ENCODE measurements at regions not wholly inside any gene's neighbourhood (a gene's known extent, or its start where the extent isn't known, plus 50 kb on each side); places are given as distances from the start of the nearest gene placed in this dataset.

GRCh38 chr12:78795934-78796445, 68.6 kb upstream of the SYT1 start:
- no peak overlapping the region for H2BK5ac ChIP-seq (ENCODE audit: low read depth, low read length, poor library complexity, severe bottlenecking)
- no peaks in the 10 kb centered on the region for H3K4me1 ChIP-seq (ENCODE audit: control insufficient read depth, insufficient read depth, low read depth, low read length)
- H3K23ac ChIP-seq (ENCODE audit: low read length in 2 of 2), result no peak overlapping the region
- no peaks in the 10 kb centered on the region for H3K36me3 ChIP-seq (ENCODE audit: control insufficient read depth in 1 of 2, insufficient read depth in 2 of 2, low read depth in 1 of 2, low read length in 2 of 2)
- H3K79me1 ChIP-seq (replicated peaks; ENCODE audit: low read length, poor library complexity, severe bottlenecking), result no peaks in the 10 kb centered on the region
- H3K9ac ChIP-seq (ENCODE audit: low read length), result no peak overlapping the region
- H3K18ac ChIP-seq (ENCODE audit: low read depth in 1 of 2, low read length in 2 of 2), result no peak overlapping the region
- no peak overlapping the region for H2BK12ac ChIP-seq (ENCODE audit: low read length in 2 of 2)
- no peak overlapping the region for H2BK120ac ChIP-seq (ENCODE audit: low read depth, low read length)
- no peak for DNase-seq
- H3K27me3 ChIP-seq (ENCODE audit: control insufficient read depth in 1 of 2, insufficient read depth in 1 of 2, low read length in 2 of 2), result no peaks in the 10 kb centered on the region
- H3K4me2 ChIP-seq (ENCODE audit: low read length, poor library complexity, severe bottlenecking), result no peak overlapping the region
- no peak overlapping the region for H2AFZ ChIP-seq (ENCODE audit: low read depth, low read length)
- no peak overlapping the region for H4K91ac ChIP-seq (ENCODE audit: low read length)
- no peak overlapping the region for H3K27ac ChIP-seq (ENCODE audit: low read length, poor library complexity, severe bottlenecking)
- H2AK5ac ChIP-seq (ENCODE audit: low read length, severe bottlenecking), result no peak overlapping the region
- no peak overlapping the region for H2BK15ac ChIP-seq (ENCODE audit: low read depth, poor library complexity, severe bottlenecking)
- H3K4ac ChIP-seq (ENCODE audit: low read depth in 1 of 2, low read length in 2 of 2), result no peak overlapping the region
- H4K8ac ChIP-seq (ENCODE audit: low read length), result no peak overlapping the region
- no peak overlapping the region for H3K14ac ChIP-seq (ENCODE audit: low read length in 2 of 2)
- H3K9me3 ChIP-seq (ENCODE audit: control insufficient read depth, low read length), result peaks cover 20% of the 10 kb centered on the region
- H3K4me3 ChIP-seq (ENCODE audit: insufficient read depth in 1 of 2, low read depth in 1 of 2, low read length in 2 of 2), result no peak overlapping the region

DNA sequence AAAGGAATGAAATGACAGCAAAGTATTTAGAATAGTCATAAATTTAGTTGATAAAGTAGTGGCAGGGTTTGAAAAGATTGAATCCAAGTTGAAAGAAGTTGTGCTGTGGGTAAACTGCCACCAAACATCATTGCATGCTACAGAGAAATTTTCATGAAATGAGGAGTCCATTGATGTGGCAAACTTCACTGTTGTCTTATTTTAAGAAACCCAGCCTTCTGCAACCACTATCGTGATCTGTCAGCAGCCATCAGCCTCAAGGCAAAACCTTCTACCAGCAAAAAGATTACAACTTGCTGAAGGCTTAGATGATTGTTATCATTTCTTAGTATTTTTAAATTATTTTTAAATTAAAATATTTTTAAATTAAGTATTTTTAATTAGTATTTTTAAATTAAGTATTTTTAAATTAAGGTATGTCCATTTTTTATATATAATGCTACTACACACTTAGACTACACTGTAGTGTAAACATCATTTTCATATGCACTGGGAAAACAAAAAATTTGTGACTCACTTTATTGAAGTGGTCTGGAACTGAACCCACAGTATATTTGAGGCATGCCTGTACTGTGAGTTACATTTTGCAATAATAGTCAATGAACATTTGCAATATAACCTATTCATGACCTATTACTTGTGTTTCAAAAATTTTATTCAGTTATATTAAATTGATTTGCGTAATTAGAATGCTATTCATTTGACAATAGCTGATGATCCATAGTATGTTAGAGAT, 67.2 kb upstream of the SYT1 start:
- H2AK5ac ChIP-seq (ENCODE audit: low read length, severe bottlenecking), result no peak overlapping the region
- H3K4me2 ChIP-seq (ENCODE audit: low read length, poor library complexity, severe bottlenecking), result no peak overlapping the region
- H3K27me3 ChIP-seq (ENCODE audit: control insufficient read depth in 1 of 2, insufficient read depth in 1 of 2, low read length in 2 of 2), result no peaks in the 10 kb centered on the region
- no peak overlapping the region for H3K14ac ChIP-seq (ENCODE audit: low read length in 2 of 2)
- no peak overlapping the region for H2BK5ac ChIP-seq (ENCODE audit: low read depth, low read length, poor library complexity, severe bottlenecking)
- H2BK120ac ChIP-seq (ENCODE audit: low read depth, low read length), result no peak overlapping the region
- no peaks in the 10 kb centered on the region for H3K79me1 ChIP-seq (replicated peaks; ENCODE audit: low read length, poor library complexity, severe bottlenecking)
- H3K9me3 ChIP-seq (ENCODE audit: control insufficient read depth, low read length), result peaks cover 20% of the 10 kb centered on the region
- no peak for DNase-seq
- H3K23ac ChIP-seq (ENCODE audit: low read length in 2 of 2), result no peak overlapping the region
- H3K4me1 ChIP-seq (ENCODE audit: control insufficient read depth, insufficient read depth, low read depth, low read length), result no peaks in the 10 kb centered on the region
- no peak overlapping the region for H2BK12ac ChIP-seq (ENCODE audit: low read length in 2 of 2)
- H3K27ac ChIP-seq (ENCODE audit: low read length, poor library complexity, severe bottlenecking), result no peak overlapping the region
- H3K36me3 ChIP-seq (ENCODE audit: control insufficient read depth in 1 of 2, insufficient read depth in 2 of 2, low read depth in 1 of 2, low read length in 2 of 2), result no peaks in the 10 kb centered on the region
- no peak overlapping the region for H2AFZ ChIP-seq (ENCODE audit: low read depth, low read length)
- no CpG with 5 or more reads among the region's 2 CpGs for WGBS
- H3K4ac ChIP-seq (ENCODE audit: low read depth in 1 of 2, low read length in 2 of 2), result no peak overlapping the region
- no peak overlapping the region for H3K4me3 ChIP-seq (ENCODE audit: insufficient read depth in 1 of 2, low read depth in 1 of 2, low read length in 2 of 2)
- no peak overlapping the region for H3K18ac ChIP-seq (ENCODE audit: low read depth in 1 of 2, low read length in 2 of 2)
- H3K9ac ChIP-seq (ENCODE audit: low read length), result no peak overlapping the region
- H4K8ac ChIP-seq (ENCODE audit: low read length), result no peak overlapping the region
- no peak overlapping the region for H2BK15ac ChIP-seq (ENCODE audit: low read depth, poor library complexity, severe bottlenecking)
- no peak overlapping the region for H4K91ac ChIP-seq (ENCODE audit: low read length)

DNA sequence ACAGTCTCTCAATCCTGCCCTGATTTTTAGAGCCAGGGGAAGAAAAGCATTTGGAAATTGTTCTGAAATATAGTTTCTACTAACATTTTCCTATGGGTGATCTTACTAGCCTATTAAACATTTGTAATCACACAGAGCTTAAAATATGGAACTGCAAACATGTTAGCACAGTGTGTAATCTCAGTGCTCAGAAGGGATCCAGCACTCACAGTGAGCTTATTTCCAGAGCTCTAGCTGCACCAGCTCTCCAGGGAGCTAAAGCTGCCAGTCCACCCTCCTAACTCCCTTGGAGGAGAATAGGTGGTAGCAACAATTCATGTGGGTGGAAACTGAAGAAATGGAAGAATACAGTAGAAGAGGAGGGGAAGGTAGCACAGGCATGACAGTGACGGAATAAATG, 64.9 kb upstream of the SYT1 start:
- Histone ChIP-seq H2BK5ac (ENCODE audit: low read depth, low read length, poor library complexity, severe bottlenecking) (no peak overlapping the region), H3K18ac (ENCODE audit: low read depth in 1 of 2, low read length in 2 of 2) (no peak overlapping the region), H2AFZ (ENCODE audit: low read depth, low read length) (no peak overlapping the region), H4K91ac (ENCODE audit: low read length) (no peak overlapping the region), H3K4me2 (ENCODE audit: low read length, poor library complexity, severe bottlenecking) (no peak overlapping the region), H3K4me1 (ENCODE audit: control insufficient read depth, insufficient read depth, low read depth, low read length) (no peaks in the 10 kb centered on the region), H2BK15ac (ENCODE audit: low read depth, poor library complexity, severe bottlenecking) (no peak overlapping the region), H3K36me3 (ENCODE audit: control insufficient read depth in 1 of 2, insufficient read depth in 2 of 2, low read depth in 1 of 2, low read length in 2 of 2) (no peaks in the 10 kb centered on the region), H3K9ac (ENCODE audit: low read length) (no peak overlapping the region), H3K4me3 (ENCODE audit: insufficient read depth in 1 of 2, low read depth in 1 of 2, low read length in 2 of 2) (no peak overlapping the region), H2BK120ac (ENCODE audit: low read depth, low read length) (no peak overlapping the region), H3K9me3 (ENCODE audit: control insufficient read depth, low read length) (peaks cover 9% of the 10 kb centered on the region), H3K4ac (ENCODE audit: low read depth in 1 of 2, low read length in 2 of 2) (no peak overlapping the region), H2BK12ac (ENCODE audit: low read length in 2 of 2) (no peak overlapping the region), H3K27ac (ENCODE audit: low read length, poor library complexity, severe bottlenecking) (no peak overlapping the region), H3K23ac (ENCODE audit: low read length in 2 of 2) (no peak overlapping the region), H3K14ac (ENCODE audit: low read length in 2 of 2) (no peak overlapping the region), H3K79me1 (replicated peaks; ENCODE audit: low read length, poor library complexity, severe bottlenecking) (no peaks in the 10 kb centered on the region), H2AK5ac (ENCODE audit: low read length, severe bottlenecking) (no peak overlapping the region), H3K27me3 (ENCODE audit: control insufficient read depth in 1 of 2, insufficient read depth in 1 of 2, low read length in 2 of 2) (no peaks in the 10 kb centered on the region), H4K8ac (ENCODE audit: low read length) (no peak overlapping the region)
- 100% methylated on average over 1 of the region's 1 CpG for whole genome bisulfite sequencing
- DNase-seq, result no peak

- Histone ChIP-seq H4K8ac (ENCODE audit: low read length) (no peak overlapping the region), H3K23ac (ENCODE audit: low read length in 2 of 2) (no peak overlapping the region), H3K27ac (ENCODE audit: low read length, poor library complexity, severe bottlenecking) (no peak overlapping the region), H2BK5ac (ENCODE audit: low read depth, low read length, poor library complexity, severe bottlenecking) (no peak overlapping the region), H3K9ac (ENCODE audit: low read length) (no peak overlapping the region), H2AFZ (ENCODE audit: low read depth, low read length) (no peak overlapping the region), H3K18ac (ENCODE audit: low read depth in 1 of 2, low read length in 2 of 2) (no peak overlapping the region), H3K27me3 (ENCODE audit: control insufficient read depth in 1 of 2, insufficient read depth in 1 of 2, low read length in 2 of 2) (no peaks in the 10 kb centered on the region), H2BK12ac (ENCODE audit: low read length in 2 of 2) (no peak overlapping the region), H2AK5ac (ENCODE audit: low read length, severe bottlenecking) (no peak overlapping the region), H2BK120ac (ENCODE audit: low read depth, low read length) (no peak overlapping the region), H3K4me3 (ENCODE audit: insufficient read depth in 1 of 2, low read depth in 1 of 2, low read length in 2 of 2) (no peak overlapping the region), H2BK15ac (ENCODE audit: low read depth, poor library complexity, severe bottlenecking) (no peak overlapping the region), H3K4ac (ENCODE audit: low read depth in 1 of 2, low read length in 2 of 2) (no peak overlapping the region), H4K91ac (ENCODE audit: low read length) (no peak overlapping the region), H3K36me3 (ENCODE audit: control insufficient read depth in 1 of 2, insufficient read depth in 2 of 2, low read depth in 1 of 2, low read length in 2 of 2) (no peaks in the 10 kb centered on the region), H3K4me2 (ENCODE audit: low read length, poor library complexity, severe bottlenecking) (no peak overlapping the region), H3K4me1 (ENCODE audit: control insufficient read depth, insufficient read depth, low read depth, low read length) (no peaks in the 10 kb centered on the region), H3K79me1 (replicated peaks; ENCODE audit: low read length, poor library complexity, severe bottlenecking) (no peaks in the 10 kb centered on the region), H3K9me3 (ENCODE audit: control insufficient read depth, low read length) (no peaks in the 10 kb centered on the region), H3K14ac (ENCODE audit: low read length in 2 of 2) (no peak overlapping the region)
- DNase-seq, result peak; percentile 20
- WGBS, result 90% methylated on average over 2 of the region's 3 CpGs
Observed at GRCh38 chr12:78802593-78802992, 62.0 kb upstream of the SYT1 start.

Data from mesenchymal stem cell (in vitro differentiated cells and primary cell).